Liver (tissue), 8 donors: ENCODE measurements at regions not wholly inside any gene's neighbourhood (a gene's known extent, or its start where the extent isn't known, plus 50 kb on each side); places are given as distances from the start of the nearest gene placed in this dataset.

ENCODE experiments used
- DNase-seq: peaks from one replicate; pipeline ENCODE4 v3.0.0-alpha.2; 2017; ENCODE audit warnings: low spot score
- H3K27ac ChIP-seq, 2 donors: one replicate each; pipeline ENCODE4 v1.7.0; 2013; ENCODE audit warnings: inconsistent platforms in 2 of 2, low read length in 2 of 2, control low read depth in 1 of 2, low read depth in 1 of 2, mild to moderate bottlenecking in 1 of 2
- H3K27me3 ChIP-seq, 4 donors: one replicate each; pipeline versions ENCODE4 v1.6.1 to v1.7.0; 2013; ENCODE audit warnings: low read length in 3 of 4, inconsistent platforms in 1 of 4, mild to moderate bottlenecking in 1 of 4, moderate library complexity in 1 of 4; ENCODE audit not compliant: control insufficient read depth in 4 of 4, insufficient read depth in 4 of 4
- H3K36me3 ChIP-seq, 4 donors: one replicate each; pipeline versions ENCODE4 v1.6.1 to v1.7.0; 2013; ENCODE audit warnings: low read length in 3 of 4, mild to moderate bottlenecking in 3 of 4, low read depth in 1 of 4, moderate library complexity in 1 of 4; ENCODE audit not compliant: control insufficient read depth in 4 of 4, insufficient read depth in 3 of 4
- H3K4me1 ChIP-seq, 4 donors: one replicate each; pipeline versions ENCODE4 v1.6.1 to v1.7.0; 2013; ENCODE audit warnings: low read length in 3 of 4, mild to moderate bottlenecking in 3 of 4, moderate library complexity in 1 of 4; ENCODE audit not compliant: control insufficient read depth in 4 of 4, insufficient read depth in 4 of 4
- H3K4me3 ChIP-seq, 3 donors: one replicate each; pipeline versions ENCODE4 v1.6.1 to v1.7.0; 2013; ENCODE audit warnings: low read length in 3 of 3, control low read depth in 1 of 3, low read depth in 1 of 3, mild to moderate bottlenecking in 1 of 3
- H3K9ac ChIP-seq, 2 donors: one replicate each; pipeline ENCODE4 v1.7.0; 2013; ENCODE audit warnings: low read length in 2 of 2, mild to moderate bottlenecking in 2 of 2, moderate library complexity in 2 of 2, control low read depth in 1 of 2, low read depth in 1 of 2
- H3K9me3 ChIP-seq, 4 donors: one replicate each; pipeline versions ENCODE4 v1.6.1 to v1.7.0; 2013; ENCODE audit warnings: low read length in 3 of 4; ENCODE audit not compliant: control insufficient read depth in 4 of 4
- ATF3 ChIP-seq: IDR thresholded peaks from 2 replicates; pipeline ENCODE4 v1.6.1; 2016; ENCODE audit warnings: antibody characterized with exemption
- EGR1 ChIP-seq, 2 donors: IDR thresholded peaks; 2 replicates each; pipeline ENCODE4 v1.6.1; 2016 to 2018; ENCODE audit warnings: antibody characterized with exemption in 2 of 2, low read depth in 2 of 2
- FOXA1 ChIP-seq: IDR thresholded peaks from 2 replicates; pipeline ENCODE4 v1.6.1; 2016; ENCODE audit warnings: antibody characterized with exemption
- FOXA2 ChIP-seq: IDR thresholded peaks from 2 replicates; pipeline ENCODE4 v1.6.1; 2016; ENCODE audit warnings: antibody characterized with exemption
- GABPA ChIP-seq, 2 donors: IDR thresholded peaks in 1 of 2; conservative IDR thresholded peaks in 1 of 2; 2 replicates each; pipeline ENCODE4 v1.6.1; 2016; ENCODE audit warnings: antibody characterized with exemption in 2 of 2, mild to moderate bottlenecking in 1 of 2, moderate library complexity in 1 of 2
- HNF4A ChIP-seq, 2 donors: conservative IDR thresholded peaks; 2 replicates each; pipeline ENCODE4 v1.6.1; 2016; ENCODE audit warnings: antibody characterized with exemption in 2 of 2, mild to moderate bottlenecking in 2 of 2
- HNF4G ChIP-seq: IDR thresholded peaks from 2 replicates; pipeline ENCODE4 v1.6.1; 2016; ENCODE audit warnings: antibody characterized with exemption
- MAX ChIP-seq: IDR thresholded peaks from 2 replicates; pipeline ENCODE4 v1.6.1; 2016; ENCODE audit warnings: antibody characterized with exemption
- RAD21 ChIP-seq, 2 donors: IDR thresholded peaks; 2 replicates each; pipeline ENCODE4 v1.6.1; 2016; ENCODE audit warnings: antibody characterized with exemption in 2 of 2, mild to moderate bottlenecking in 2 of 2
- RXRA ChIP-seq, 2 donors: IDR thresholded peaks; 2 replicates each; pipeline ENCODE4 v1.6.1; 2017 to 2018; ENCODE audit warnings: antibody characterized with exemption in 2 of 2, mild to moderate bottlenecking in 1 of 2
- SP1 ChIP-seq: IDR thresholded peaks from 2 replicates; pipeline ENCODE4 v1.6.1; 2018; ENCODE audit warnings: antibody characterized with exemption, mild to moderate bottlenecking
- TAF1 ChIP-seq: conservative IDR thresholded peaks from 2 replicates; pipeline ENCODE4 v1.6.1; 2016; ENCODE audit warnings: antibody characterized with exemption, mild to moderate bottlenecking
- YY1 ChIP-seq: IDR thresholded peaks from 2 replicates; pipeline ENCODE4 v1.6.1; 2016; ENCODE audit warnings: antibody characterized with exemption, mild to moderate bottlenecking
- WGBS: extraction: QIAGEN DNeasy Blood & Tissue Kit; methylation state at CpG from one replicate; pipeline ENCODE4 v1.1.7; 2013; 5-methylcytosine and 5-hydroxymethylcytosine counted together
- TF ChIP-seq, protein P1 (sequence below): IDR thresholded peaks from 2 replicates; pipeline ENCODE4 v1.6.1; 2016; ENCODE audit warnings: antibody characterized with exemption, mild to moderate bottlenecking
- TF ChIP-seq, protein P2 (sequence below): IDR thresholded peaks from 2 replicates; pipeline ENCODE4 v1.6.1; 2016; ENCODE audit warnings: antibody characterized with exemption
- TF ChIP-seq, protein P3 (sequence below): fragments of 150-350 bp; IDR thresholded peaks from 2 replicates; pipeline ENCODE4 v1.5.1; 2017; ENCODE audit warnings: improper control_type of control experiment, low read depth, low read length; ENCODE audit not compliant: missing input control
- donor health status: healthy.
- donor health status: healthy.
- donor health status: healthy.
- donor health status: healthy.
- donor health status: healthy.

- peaks cover 0 to 2% (median 0%) of the 10 kb centered on the region in 4 donors for H3K9me3 ChIP-seq
- no peaks in the 10 kb centered on the region for H3K27me3 ChIP-seq
- TF ChIP-seq GABPA (IDR thresholded peaks at IDR 0.05 in 1 of 2, conservative IDR thresholded peaks at IDR 0.05 in 1 of 2) (no peak), ATF3 (no peak), HNF4A (conservative IDR thresholded peaks at IDR 0.05) (no peak), TAF1 (no peak)
- TF ChIP-seq, protein P1, sequence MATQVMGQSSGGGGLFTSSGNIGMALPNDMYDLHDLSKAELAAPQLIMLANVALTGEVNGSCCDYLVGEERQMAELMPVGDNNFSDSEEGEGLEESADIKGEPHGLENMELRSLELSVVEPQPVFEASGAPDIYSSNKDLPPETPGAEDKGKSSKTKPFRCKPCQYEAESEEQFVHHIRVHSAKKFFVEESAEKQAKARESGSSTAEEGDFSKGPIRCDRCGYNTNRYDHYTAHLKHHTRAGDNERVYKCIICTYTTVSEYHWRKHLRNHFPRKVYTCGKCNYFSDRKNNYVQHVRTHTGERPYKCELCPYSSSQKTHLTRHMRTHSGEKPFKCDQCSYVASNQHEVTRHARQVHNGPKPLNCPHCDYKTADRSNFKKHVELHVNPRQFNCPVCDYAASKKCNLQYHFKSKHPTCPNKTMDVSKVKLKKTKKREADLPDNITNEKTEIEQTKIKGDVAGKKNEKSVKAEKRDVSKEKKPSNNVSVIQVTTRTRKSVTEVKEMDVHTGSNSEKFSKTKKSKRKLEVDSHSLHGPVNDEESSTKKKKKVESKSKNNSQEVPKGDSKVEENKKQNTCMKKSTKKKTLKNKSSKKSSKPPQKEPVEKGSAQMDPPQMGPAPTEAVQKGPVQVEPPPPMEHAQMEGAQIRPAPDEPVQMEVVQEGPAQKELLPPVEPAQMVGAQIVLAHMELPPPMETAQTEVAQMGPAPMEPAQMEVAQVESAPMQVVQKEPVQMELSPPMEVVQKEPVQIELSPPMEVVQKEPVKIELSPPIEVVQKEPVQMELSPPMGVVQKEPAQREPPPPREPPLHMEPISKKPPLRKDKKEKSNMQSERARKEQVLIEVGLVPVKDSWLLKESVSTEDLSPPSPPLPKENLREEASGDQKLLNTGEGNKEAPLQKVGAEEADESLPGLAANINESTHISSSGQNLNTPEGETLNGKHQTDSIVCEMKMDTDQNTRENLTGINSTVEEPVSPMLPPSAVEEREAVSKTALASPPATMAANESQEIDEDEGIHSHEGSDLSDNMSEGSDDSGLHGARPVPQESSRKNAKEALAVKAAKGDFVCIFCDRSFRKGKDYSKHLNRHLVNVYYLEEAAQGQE, result no peak
- TF ChIP-seq, protein P2, sequence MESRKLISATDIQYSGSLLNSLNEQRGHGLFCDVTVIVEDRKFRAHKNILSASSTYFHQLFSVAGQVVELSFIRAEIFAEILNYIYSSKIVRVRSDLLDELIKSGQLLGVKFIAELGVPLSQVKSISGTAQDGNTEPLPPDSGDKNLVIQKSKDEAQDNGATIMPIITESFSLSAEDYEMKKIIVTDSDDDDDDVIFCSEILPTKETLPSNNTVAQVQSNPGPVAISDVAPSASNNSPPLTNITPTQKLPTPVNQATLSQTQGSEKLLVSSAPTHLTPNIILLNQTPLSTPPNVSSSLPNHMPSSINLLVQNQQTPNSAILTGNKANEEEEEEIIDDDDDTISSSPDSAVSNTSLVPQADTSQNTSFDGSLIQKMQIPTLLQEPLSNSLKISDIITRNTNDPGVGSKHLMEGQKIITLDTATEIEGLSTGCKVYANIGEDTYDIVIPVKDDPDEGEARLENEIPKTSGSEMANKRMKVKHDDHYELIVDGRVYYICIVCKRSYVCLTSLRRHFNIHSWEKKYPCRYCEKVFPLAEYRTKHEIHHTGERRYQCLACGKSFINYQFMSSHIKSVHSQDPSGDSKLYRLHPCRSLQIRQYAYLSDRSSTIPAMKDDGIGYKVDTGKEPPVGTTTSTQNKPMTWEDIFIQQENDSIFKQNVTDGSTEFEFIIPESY, result no peak
- no peak overlapping the region for H3K27ac ChIP-seq
- DNase-seq, result no peak
- H3K4me1 ChIP-seq, result peaks cover 0 to 17% (median 17%) of the 10 kb centered on the region in 4 donors
- no peaks in the 10 kb centered on the region for H3K36me3 ChIP-seq
- 76% methylated on average over 5 of the region's 5 CpGs for WGBS
- no peak overlapping the region for H3K4me3 ChIP-seq
- H3K9ac ChIP-seq, result no peak overlapping the region
Measured at GRCh38 chr10:123381224-123381623, 227.0 kb downstream of the BUB3 start.

- WGBS, result 91% methylated on average over 4 of the region's 4 CpGs
- H3K27me3 ChIP-seq, result no peaks in the 10 kb centered on the region
- H3K27ac ChIP-seq, result no peak overlapping the region
- H3K36me3 ChIP-seq, result no peaks in the 10 kb centered on the region
- H3K9me3 ChIP-seq, result peaks cover 0 to 2% (median 0%) of the 10 kb centered on the region in 4 donors
- H3K9ac ChIP-seq, result no peak overlapping the region
- H3K4me3 ChIP-seq, result no peak overlapping the region
- TF ChIP-seq FOXA2 (no peak), YY1 (no peak), MAX (no peak), RAD21 (IDR thresholded peaks at IDR 0.05) (no peak), HNF4G (no peak), SP1 (no peak), FOXA1 (no peak), RXRA (IDR thresholded peaks at IDR 0.05) (no peak), EGR1 (IDR thresholded peaks at IDR 0.05; ENCODE audit: low read depth in 2 of 2) (no peak), HNF4A (conservative IDR thresholded peaks at IDR 0.05) (no peak), GABPA (IDR thresholded peaks at IDR 0.05 in 1 of 2, conservative IDR thresholded peaks at IDR 0.05 in 1 of 2) (no peak), TAF1 (no peak)
- TF ChIP-seq, protein P1, result no peak
- TF ChIP-seq, protein P2, result no peak
- TF ChIP-seq, protein P3, sequence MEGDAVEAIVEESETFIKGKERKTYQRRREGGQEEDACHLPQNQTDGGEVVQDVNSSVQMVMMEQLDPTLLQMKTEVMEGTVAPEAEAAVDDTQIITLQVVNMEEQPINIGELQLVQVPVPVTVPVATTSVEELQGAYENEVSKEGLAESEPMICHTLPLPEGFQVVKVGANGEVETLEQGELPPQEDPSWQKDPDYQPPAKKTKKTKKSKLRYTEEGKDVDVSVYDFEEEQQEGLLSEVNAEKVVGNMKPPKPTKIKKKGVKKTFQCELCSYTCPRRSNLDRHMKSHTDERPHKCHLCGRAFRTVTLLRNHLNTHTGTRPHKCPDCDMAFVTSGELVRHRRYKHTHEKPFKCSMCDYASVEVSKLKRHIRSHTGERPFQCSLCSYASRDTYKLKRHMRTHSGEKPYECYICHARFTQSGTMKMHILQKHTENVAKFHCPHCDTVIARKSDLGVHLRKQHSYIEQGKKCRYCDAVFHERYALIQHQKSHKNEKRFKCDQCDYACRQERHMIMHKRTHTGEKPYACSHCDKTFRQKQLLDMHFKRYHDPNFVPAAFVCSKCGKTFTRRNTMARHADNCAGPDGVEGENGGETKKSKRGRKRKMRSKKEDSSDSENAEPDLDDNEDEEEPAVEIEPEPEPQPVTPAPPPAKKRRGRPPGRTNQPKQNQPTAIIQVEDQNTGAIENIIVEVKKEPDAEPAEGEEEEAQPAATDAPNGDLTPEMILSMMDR, result no peak
- H3K4me1 ChIP-seq, result peaks cover 0 to 11% (median 10%) of the 10 kb centered on the region in 4 donors
- no peak for DNase-seq
Measured at GRCh38 chr10:123382491-123382890, 228.3 kb downstream of the BUB3 start.
